A549 (cell line): ENCODE measurements at regions not wholly inside any gene's neighbourhood (a gene's known extent, or its start where the extent isn't known, plus 50 kb on each side); places are given as distances from the start of the nearest gene placed in this dataset.

ENCODE experiments used
- CHD2 ChIP-seq: fragments of 150-350 bp; IDR thresholded peaks from 2 replicates; pipeline ENCODE4 v1.6.1; 2014; ENCODE audit warnings: low read length; ENCODE audit not compliant: partially characterized antibody
- PBX3 ChIP-seq: IDR thresholded peaks from 2 replicates; pipeline ENCODE4 v1.6.1; 2012
- POLR2A ChIP-seq: IDR thresholded peaks from 2 replicates; pipeline ENCODE4 v1.6.1; 2012; ENCODE audit warnings: mild to moderate bottlenecking, low read length
- SMC3 ChIP-seq: fragments of >200 bp; sonication (Bioruptor Twin); formaldehyde crosslinking; IDR thresholded peaks from 3 replicates; pipeline ENCODE4 v1.6.1; 2018; ENCODE audit warnings: inconsistent platforms
- TF ChIP-seq, protein P1 (sequence below): fragments of >200 bp; sonication (Bioruptor Twin); formaldehyde crosslinking; IDR thresholded peaks from 3 replicates; pipeline ENCODE4 v1.5.1; 2016

- TF ChIP-seq, protein P1, sequence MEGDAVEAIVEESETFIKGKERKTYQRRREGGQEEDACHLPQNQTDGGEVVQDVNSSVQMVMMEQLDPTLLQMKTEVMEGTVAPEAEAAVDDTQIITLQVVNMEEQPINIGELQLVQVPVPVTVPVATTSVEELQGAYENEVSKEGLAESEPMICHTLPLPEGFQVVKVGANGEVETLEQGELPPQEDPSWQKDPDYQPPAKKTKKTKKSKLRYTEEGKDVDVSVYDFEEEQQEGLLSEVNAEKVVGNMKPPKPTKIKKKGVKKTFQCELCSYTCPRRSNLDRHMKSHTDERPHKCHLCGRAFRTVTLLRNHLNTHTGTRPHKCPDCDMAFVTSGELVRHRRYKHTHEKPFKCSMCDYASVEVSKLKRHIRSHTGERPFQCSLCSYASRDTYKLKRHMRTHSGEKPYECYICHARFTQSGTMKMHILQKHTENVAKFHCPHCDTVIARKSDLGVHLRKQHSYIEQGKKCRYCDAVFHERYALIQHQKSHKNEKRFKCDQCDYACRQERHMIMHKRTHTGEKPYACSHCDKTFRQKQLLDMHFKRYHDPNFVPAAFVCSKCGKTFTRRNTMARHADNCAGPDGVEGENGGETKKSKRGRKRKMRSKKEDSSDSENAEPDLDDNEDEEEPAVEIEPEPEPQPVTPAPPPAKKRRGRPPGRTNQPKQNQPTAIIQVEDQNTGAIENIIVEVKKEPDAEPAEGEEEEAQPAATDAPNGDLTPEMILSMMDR: no peak
- no peak for TF ChIP-seq POLR2A
- TF ChIP-seq CHD2: no peak
- no peak for TF ChIP-seq SMC3
- TF ChIP-seq PBX3: no peak
Observed at GRCh38 chr21:28277324-28277723, 715.4 kb downstream of the LTN1 start.
